Upper lobe of right lung (tissue), 1 donor: ENCODE measurements at regions not wholly inside any gene's neighbourhood (a gene's known extent, or its start where the extent isn't known, plus 50 kb on each side); places are given as distances from the start of the nearest gene placed in this dataset.
"Not testable (repeated sequence)": the region's sequence is repeated elsewhere in the genome, so short reads cannot be mapped to it uniquely, and the experiment has no call there.

ENCODE experiments used
- ATAC-seq: fragments of 200-7000 bp; cut with Tn5 transposase; one replicate; pipeline ENCODE4 v1.9.1; 2020; ENCODE audit warnings: mild to moderate bottlenecking, moderate library complexity
- DNase-seq: peaks from one replicate; pipeline ENCODE4 v3.0.0-alpha.2; 2020
- H3K27ac ChIP-seq: fragments of 200-600 bp; one replicate; pipeline ENCODE4 v1.8.0; 2022
- H3K27me3 ChIP-seq: fragments of 200-600 bp; one replicate; pipeline ENCODE4 v1.8.0; 2022; ENCODE audit warnings: mild to moderate bottlenecking
- H3K36me3 ChIP-seq: fragments of 200-600 bp; one replicate; pipeline ENCODE4 v1.8.0; 2022
- H3K4me1 ChIP-seq: fragments of 200-600 bp; one replicate; pipeline ENCODE4 v1.8.0; 2022
- H3K4me3 ChIP-seq: fragments of 200-600 bp; one replicate; pipeline ENCODE4 v1.8.0; 2022; ENCODE audit warnings: mild to moderate bottlenecking
- H3K9me3 ChIP-seq: fragments of 200-600 bp; one replicate; pipeline ENCODE4 v1.8.0; 2022
- CTCF ChIP-seq: fragments of 200-600 bp; IDR thresholded peaks from one replicate; pipeline ENCODE4 v1.8.0; 2022; ENCODE audit warnings: antibody characterized with exemption
- intact Hi-C: fragments of 100-400 bp; cut with DNase I; formaldehyde crosslinking; loops from one replicate; pipeline ENCODE4 v1.11.0; 2022
- donor health status: DM: no; HTN: yes; CAD: no; lungs with severe emphysema.

- H3K27ac ChIP-seq, H3K36me3 ChIP-seq, intact Hi-C loops, DNase-seq, H3K4me3 ChIP-seq, ATAC-seq, H3K4me1 ChIP-seq, H3K9me3 ChIP-seq, H3K27me3 ChIP-seq: not testable (repeated sequence)
Measured at GRCh38 chrX:133483771-133484170, 68.5 kb upstream of the GPC4 start.

GRCh38 chrX:133482056-133482952 lies 67.0 kb upstream of the GPC4 start:
- intact Hi-C loops, result no loop called here
- no peaks in the 10 kb centered on the region for H3K27me3 ChIP-seq
- no peaks in the 10 kb centered on the region for H3K4me1 ChIP-seq
- H3K36me3 ChIP-seq, result no peaks in the 10 kb centered on the region
- ATAC-seq (no peak), DNase-seq (no peak)
- H3K27ac ChIP-seq, result no peak overlapping the region
- no peak for TF ChIP-seq CTCF
- no peaks in the 10 kb centered on the region for H3K9me3 ChIP-seq
- H3K4me3 ChIP-seq, result no peak overlapping the region

GRCh38 chrX:133477986-133478385 lies 62.7 kb upstream of the GPC4 start:
- no peaks in the 10 kb centered on the region for H3K4me1 ChIP-seq
- H3K36me3 ChIP-seq, result no peaks in the 10 kb centered on the region
- no peak overlapping the region for H3K4me3 ChIP-seq
- TF ChIP-seq CTCF, result no peak
- ATAC-seq, result no peak
- DNase-seq, result no peak
- intact Hi-C loops, result no loop called here
- no peak overlapping the region for H3K27ac ChIP-seq
- H3K9me3 ChIP-seq, result no peaks in the 10 kb centered on the region
- no peaks in the 10 kb centered on the region for H3K27me3 ChIP-seq

- ATAC-seq, result no peak
- intact Hi-C loops, result no loop called here
Measured at GRCh38 chrX:133475953-133476352, 60.7 kb upstream of the GPC4 start.

GRCh38 chrX:133475521-133475920 lies 60.2 kb upstream of the GPC4 start:
- DNase-seq, result no peak
- H3K27ac ChIP-seq, result no peak overlapping the region
- H3K4me1 ChIP-seq, result no peaks in the 10 kb centered on the region
- TF ChIP-seq CTCF, result no peak
- H3K4me3 ChIP-seq, result no peak overlapping the region
- H3K27me3 ChIP-seq, result no peaks in the 10 kb centered on the region
- H3K36me3 ChIP-seq, result no peaks in the 10 kb centered on the region
- H3K9me3 ChIP-seq, result no peaks in the 10 kb centered on the region
- ATAC-seq, result no peak
- intact Hi-C loops, result no loop called here

More at GRCh38 chrX:133475953-133476352, 60.7 kb upstream of the GPC4 start:
- DNase-seq, result no peak
- Histone ChIP-seq H3K27ac (no peak overlapping the region), H3K4me3 (no peak overlapping the region), H3K27me3 (no peaks in the 10 kb centered on the region), H3K9me3 (no peaks in the 10 kb centered on the region), H3K36me3 (no peaks in the 10 kb centered on the region), H3K4me1 (no peaks in the 10 kb centered on the region)
- no peak for TF ChIP-seq CTCF

GRCh38 chrX:133474574-133474973 lies 59.3 kb upstream of the GPC4 start:
- ATAC-seq (no peak), DNase-seq (no peak)
- intact Hi-C loops, result no loop called here
- Histone ChIP-seq H3K27me3 (no peaks in the 10 kb centered on the region), H3K27ac (no peak overlapping the region), H3K36me3 (no peaks in the 10 kb centered on the region), H3K4me3 (no peak overlapping the region), H3K4me1 (no peaks in the 10 kb centered on the region), H3K9me3 (no peaks in the 10 kb centered on the region)
- no peak for TF ChIP-seq CTCF
